SK-N-SH (cell line): ENCODE measurements at regions not wholly inside any gene's neighbourhood (a gene's known extent, or its start where the extent isn't known, plus 50 kb on each side); places are given as distances from the start of the nearest gene placed in this dataset.

Experiments used
- CTCF ChIA-PET: fragments of 300-600, 350-600 bp; formaldehyde crosslinking; extraction: SDS; loops from one replicate; lab custom pipeline; 2021; lab: Yijun Ruan, JAX
- POLR2A ChIA-PET: fragments of 350-600 bp; sonication (Branson Sonifier 250); formaldehyde crosslinking; extraction: SDS; loops from one replicate; lab custom pipeline; 2020; ENCODE audit warnings: antibody characterized with exemption, inconsistent platforms; lab: Yijun Ruan, JAX
- DNase-seq: peaks from one replicate; pipeline ENCODE4 v3.0.0; 2012
- H2AFZ ChIP-seq: fragments of 200-600 bp; sonication (generic); 2 replicates; pipeline ENCODE4 v1.8.1; 2016; ENCODE audit warnings: antibody characterized with exemption, mild to moderate bottlenecking, low read depth
- H3F3A ChIP-seq: fragments of 200-600 bp; sonication (generic); replicated peaks from 2 replicates; pipeline ENCODE3; 2016; ENCODE audit warnings: antibody characterized with exemption, mild to moderate bottlenecking; ENCODE audit not compliant: insufficient read depth
- H3K27ac ChIP-seq, 2 experiments: fragments of 200-500 bp in 1 of 2; fragments of 200-600 bp in 1 of 2; sonication (Bioruptor generic) in 1 of 2; sonication (generic), shearing (Covaris generic) in 1 of 2; 2 replicates each; pipeline versions ENCODE4 v1.5.1 to v1.6.1; 2014 to 2016; ENCODE audit warnings: low read depth in 2 of 2, inconsistent platforms in 1 of 2, low read length in 1 of 2, mild to moderate bottlenecking in 1 of 2, mixed read lengths in 1 of 2
- H3K27me3 ChIP-seq: fragments of 200-600 bp; sonication (generic), shearing (Covaris generic); 2 replicates; pipeline ENCODE4 v1.6.1; 2016; ENCODE audit warnings: mixed run types; ENCODE audit not compliant: insufficient read depth
- H3K36me3 ChIP-seq, 2 experiments: fragments of 200-500 bp in 1 of 2; fragments of 200-600 bp in 1 of 2; sonication (Bioruptor generic) in 1 of 2; sonication (generic) in 1 of 2; replicated peaks in 1 of 2; 2 replicates each; pipeline versions ENCODE3 to v1.5.1; 2014 to 2016; ENCODE audit warnings: low read length in 1 of 2, mild to moderate bottlenecking in 1 of 2; ENCODE audit not compliant: insufficient read depth in 2 of 2, control insufficient read depth in 1 of 2
- H3K4me1 ChIP-seq, 2 experiments: fragments of 200-500 bp in 1 of 2; fragments of 200-600 bp in 1 of 2; sonication (Bioruptor generic) in 1 of 2; sonication (generic), shearing (Covaris generic) in 1 of 2; 2 replicates each; pipeline versions ENCODE4 v1.5.1 to v1.6.1; 2014 to 2016; ENCODE audit warnings: low read depth in 1 of 2, low read length in 1 of 2, mixed run types in 1 of 2; ENCODE audit not compliant: insufficient read depth in 2 of 2, control insufficient read depth in 1 of 2
- H3K4me2 ChIP-seq: fragments of 200-600 bp; sonication (generic), shearing (Covaris generic); 2 replicates; pipeline ENCODE4 v1.6.1; 2017; ENCODE audit warnings: mixed run types
- H3K4me3 ChIP-seq, 2 experiments: fragments of 200-500 bp in 1 of 2; fragments of 200-600 bp in 1 of 2; sonication (Bioruptor generic) in 1 of 2; sonication (generic), shearing (Covaris generic) in 1 of 2; 2 replicates each; pipeline versions ENCODE4 v1.5.1 to v1.8.1; 2014 to 2016; ENCODE audit warnings: low read depth in 2 of 2, inconsistent platforms in 1 of 2, low read length in 1 of 2, mild to moderate bottlenecking in 1 of 2, mixed read lengths in 1 of 2, moderate library complexity in 1 of 2
- H3K79me2 ChIP-seq: fragments of 200-600 bp; sonication (generic); 2 replicates; pipeline ENCODE4 v1.8.1; 2017; ENCODE audit warnings: mild to moderate bottlenecking; ENCODE audit not compliant: insufficient read depth
- H3K9ac ChIP-seq: fragments of 200-600 bp; sonication (generic); 2 replicates; pipeline ENCODE4 v1.6.1; 2017; ENCODE audit warnings: mixed run types
- H3K9me2 ChIP-seq: fragments of 200-600 bp; sonication (generic); 2 replicates; pipeline ENCODE4 v1.6.1; 2017; ENCODE audit warnings: mixed run types
- H3K9me3 ChIP-seq: fragments of 200-600 bp; sonication (generic); 2 replicates; pipeline ENCODE4 v1.6.1; 2017; ENCODE audit warnings: mixed run types, mild to moderate bottlenecking, moderate library complexity
- H4K20me1 ChIP-seq: fragments of 200-600 bp; sonication (generic); 2 replicates; pipeline ENCODE4 v1.6.1; 2017; ENCODE audit warnings: mild to moderate bottlenecking, mixed run types; ENCODE audit not compliant: insufficient read depth
- CHD2 ChIP-seq: fragments of 150-350 bp; IDR thresholded peaks from 2 replicates; pipeline ENCODE4 v1.6.1; 2018; ENCODE audit warnings: low read length; ENCODE audit not compliant: partially characterized antibody
- FOSL2 ChIP-seq: IDR thresholded peaks from 2 replicates; pipeline ENCODE4 v1.4.0; 2012; ENCODE audit warnings: low read depth, mild to moderate bottlenecking, moderate library complexity, borderline replicate concordance
- FOXJ3 ChIP-seq: sonication (generic); formaldehyde crosslinking; IDR thresholded peaks from 2 replicates; pipeline ENCODE4 v1.5.1; 2020; ENCODE audit warnings: mild to moderate bottlenecking, missing genetic modification reagents
- GATA2 ChIP-seq: sonication (generic); formaldehyde crosslinking; IDR thresholded peaks from 2 replicates; pipeline ENCODE4 v1.5.0; 2020; ENCODE audit warnings: mild to moderate bottlenecking, missing genetic modification reagents
- JUND ChIP-seq: IDR thresholded peaks from 2 replicates; pipeline ENCODE4 v1.4.0; 2012
- RXRA ChIP-seq: IDR thresholded peaks from 2 replicates; pipeline ENCODE4 v1.4.0; 2012; ENCODE audit warnings: low read depth, mild to moderate bottlenecking, borderline replicate concordance
- WGBS: methylation state at CpG from one replicate; pipeline ENCODE4 v1.1.6; 2017; ENCODE audit warnings: low lambda C conversion rate; 5-methylcytosine and 5-hydroxymethylcytosine counted together

DNA sequence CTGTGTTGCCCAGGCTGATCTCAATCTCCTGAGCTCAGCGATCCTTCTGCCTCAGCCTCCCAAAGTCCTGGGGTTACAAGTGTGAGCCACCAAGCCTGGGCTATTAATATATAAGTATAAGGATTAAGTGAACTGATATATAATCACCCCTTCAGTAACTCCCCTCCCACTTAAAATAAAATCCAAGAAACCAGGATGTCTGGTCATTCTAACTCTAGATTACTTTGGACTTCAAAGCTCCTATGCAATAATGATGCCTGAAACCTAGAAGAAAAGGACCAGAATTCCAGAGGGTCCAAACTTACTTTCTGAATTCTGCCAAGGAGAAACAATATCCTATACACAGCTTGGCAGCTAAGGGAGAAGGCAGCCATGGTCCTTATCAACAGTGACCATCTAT, 206.8 kb upstream of the ZNF217 start:
- H3K36me3 ChIP-seq = no peaks in the 10 kb centered on the region
- DNase-seq = no peak
- peaks cover 0 to 6% of the 10 kb centered on the region in 2 experiments; a peak in 1 of 4 replicates for H3K4me1 ChIP-seq
- H3K9me3 ChIP-seq = no peaks in the 10 kb centered on the region
- no peaks in the 10 kb centered on the region for H3K27me3 ChIP-seq
- 100% methylated on average over 1 of the region's 1 CpG for WGBS
- H3K9me2 ChIP-seq = no peaks in the 10 kb centered on the region
- TF ChIP-seq GATA2 (CRISPR knock-in tag) = no peak
- CTCF ChIA-PET = no interaction called here
- H3F3A ChIP-seq = peaks cover 12% of the 10 kb centered on the region
- POLR2A ChIA-PET = no interaction called here
- no peak overlapping the region for H2AFZ ChIP-seq
- no peak overlapping the region for H3K4me3 ChIP-seq
- no peaks in the 10 kb centered on the region for H4K20me1 ChIP-seq
- H3K9ac ChIP-seq = no peak overlapping the region
- no peak overlapping the region for H3K4me2 ChIP-seq
- no peaks in the 10 kb centered on the region for H3K79me2 ChIP-seq
- H3K27ac ChIP-seq = no peak overlapping the region

DNA sequence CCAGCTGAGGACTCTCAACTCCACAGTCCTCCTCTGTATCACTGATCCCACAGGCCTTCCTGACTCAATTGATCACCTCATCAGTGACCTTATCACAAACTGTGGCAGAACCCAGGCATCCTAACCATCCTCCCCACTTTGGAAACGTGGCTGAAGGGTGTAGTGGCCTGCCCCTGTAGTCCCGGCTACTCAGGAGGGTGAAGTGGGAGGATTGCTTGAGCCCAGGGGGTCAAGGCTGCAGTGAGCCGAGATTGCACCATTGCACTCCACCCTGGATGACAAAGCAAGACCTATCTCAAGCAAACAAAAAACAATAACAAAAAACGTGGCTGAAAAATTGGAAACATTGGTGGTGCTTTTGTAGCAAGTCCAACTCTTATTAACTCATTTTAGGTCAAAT, 203.4 kb upstream of the ZNF217 start:
- H3F3A ChIP-seq = peaks cover 28% of the 10 kb centered on the region
- no peak overlapping the region for H3K4me2 ChIP-seq
- WGBS = 85% methylated on average over 4 of the region's 4 CpGs
- no peaks in the 10 kb centered on the region for H3K36me3 ChIP-seq
- no peak overlapping the region for H3K27ac ChIP-seq
- no peak for TF ChIP-seq RXRA
- DNase-seq = no peak
- no peaks in the 10 kb centered on the region for H3K9me3 ChIP-seq
- H3K79me2 ChIP-seq = peaks cover 11% of the 10 kb centered on the region; the same call in 1 of the 2 replicates
- H3K27me3 ChIP-seq = no peaks in the 10 kb centered on the region
- H3K4me1 ChIP-seq = no peaks in the 10 kb centered on the region
- no peaks in the 10 kb centered on the region for H4K20me1 ChIP-seq
- no peak overlapping the region for H3K9ac ChIP-seq
- no peak overlapping the region for H3K4me3 ChIP-seq
- H2AFZ ChIP-seq = no peak overlapping the region
- H3K9me2 ChIP-seq = no peaks in the 10 kb centered on the region
- ChIA-PET POLR2A (no interaction called here), CTCF (interaction anchor here (0.6 kb wide), 1 partner anchor 18 kb away, joined by 3 read pairs; no protein-coding TSS in a partner anchor)

DNA sequence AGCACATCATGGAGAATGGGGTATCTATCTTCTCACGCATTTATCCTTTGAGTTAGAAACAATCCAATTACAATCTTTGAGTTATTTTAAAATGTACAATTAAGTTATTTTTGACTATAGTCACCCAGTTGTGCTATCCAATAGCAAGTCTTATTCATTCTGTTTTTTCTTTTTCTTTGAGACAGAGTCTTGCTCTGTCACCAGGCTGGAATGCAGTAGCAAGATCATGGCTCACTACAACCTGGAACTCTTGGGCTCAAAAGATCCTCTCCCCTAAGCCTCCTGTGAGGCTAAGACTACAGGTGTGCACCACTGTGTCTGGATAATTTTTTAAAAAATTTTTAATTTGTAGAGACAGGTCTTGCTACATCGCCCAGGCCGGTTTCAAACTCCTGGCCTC, 201.5 kb upstream of the ZNF217 start:
- no peaks in the 10 kb centered on the region for H3K9me3 ChIP-seq
- no peak for DNase-seq
- no peak overlapping the region for H3K4me3 ChIP-seq
- peaks cover 43% of the 10 kb centered on the region for H3F3A ChIP-seq
- TF ChIP-seq FOXJ3 (CRISPR knock-in tag) (no peak), CHD2 (no peak), JUND (peak; percentile 29; the same call in 1 of the 2 replicates), FOSL2 (peak; percentile 43; the same call in 1 of the 2 replicates)
- TF ChIP-seq, all 33 proteins: peak for 2
- Histone ChIP-seq H3K27me3 (no peaks in the 10 kb centered on the region), H3K9ac (peak overlapping the region; percentile 63; the same call in 1 of the 2 replicates), H3K36me3 (no peaks in the 10 kb centered on the region), H3K4me1 (peaks cover 0 to 8% of the 10 kb centered on the region in 2 experiments; a peak in 3 of 4 replicates), H4K20me1 (no peaks in the 10 kb centered on the region), H3K79me2 (peaks cover 14% of the 10 kb centered on the region; the same call in 1 of the 2 replicates), H3K4me2 (no peak overlapping the region), H3K27ac (peak overlapping the region in 1 of 2 experiments; percentile 98; a peak in 2 of 4 replicates), H2AFZ (0 out of 2 replicates have a peak overlapping the region, but pooled peaks have one; percentile 43), H3K9me2 (no peaks in the 10 kb centered on the region)
- ChIA-PET CTCF (interaction anchor here (1.1 kb wide), 1 partner anchor 311 kb away, joined by 3 read pairs; no protein-coding TSS in a partner anchor), POLR2A (no interaction called here)
- 74% methylated on average over 3 of the region's 3 CpGs for WGBS
